GM13977 (cell line): ENCODE measurements at regions not wholly inside any gene's neighbourhood (a gene's known extent, or its start where the extent isn't known, plus 50 kb on each side); places are given as distances from the start of the nearest gene placed in this dataset.

Experiments used
- DNase-seq: peaks from one replicate; pipeline ENCODE4 v3.0.0; 2012; ENCODE audit warnings: low spot score
- CTCF ChIP-seq: IDR thresholded peaks from 2 replicates; pipeline ENCODE4 v1.5.1; 2012; ENCODE audit warnings: mild to moderate bottlenecking, control low read depth; ENCODE audit not compliant: insufficient read depth; ENCODE audit errors: extremely low read depth, missing control alignments
- in situ Hi-C: fragments of 300-500 bp; cut with MboI; formaldehyde crosslinking; loops from one replicate; pipeline ENCODE4 v1.12.0; 2022; ENCODE audit warnings: low sequenced_read_pairs, low pct_unique_long_range_greater_than_20kb, mixed read lengths, inconsistent platforms; ENCODE audit not compliant: unreplicated experiment

GRCh38 chr5:114153392-114153791 is 208.5 kb upstream of the KCNN2 start:
- in situ Hi-C loops, result no loop called here
- no peak for TF ChIP-seq CTCF
- DNase-seq, result no peak

- no peak for DNase-seq
- in situ Hi-C loops, result no loop called here
- no peak for TF ChIP-seq CTCF
These were observed 208.0 kb upstream of the KCNN2 start for GRCh38 chr5:114153833-114154232.

GRCh38 chr5:114166081-114166480 is 195.8 kb upstream of the KCNN2 start:
- in situ Hi-C loops, result no loop called here
- no peak for DNase-seq
- TF ChIP-seq CTCF, result no peak

- no peak for DNase-seq
- in situ Hi-C loops, result no loop called here
- no peak for TF ChIP-seq CTCF
These were observed 187.7 kb upstream of the KCNN2 start for GRCh38 chr5:114174131-114174530.

GRCh38 chr5:114174837-114175236 is 187.0 kb upstream of the KCNN2 start:
- TF ChIP-seq CTCF, result no peak
- in situ Hi-C loops, result no loop called here
- no peak for DNase-seq

- no peak for DNase-seq
- TF ChIP-seq CTCF, result no peak
These were observed 185.5 kb upstream of the KCNN2 start for GRCh38 chr5:114176356-114176755.

GRCh38 chr5:114179134-114179533 is 182.7 kb upstream of the KCNN2 start:
- no peak for DNase-seq
- in situ Hi-C loops, result no loop called here
- TF ChIP-seq CTCF, result no peak

More at GRCh38 chr5:114176356-114176755, 185.5 kb upstream of the KCNN2 start:
- in situ Hi-C loops, result no loop called here
